Adrenal gland (tissue), 5 donors: ENCODE measurements at regions not wholly inside any gene's neighbourhood (a gene's known extent, or its start where the extent isn't known, plus 50 kb on each side); places are given as distances from the start of the nearest gene placed in this dataset.

ENCODE experiments used
- POLR2A ChIP-seq, 2 donors: fragments of 450-650 bp; IDR thresholded peaks; one replicate each; pipeline ENCODE4 v1.6.1; 2017; ENCODE audit warnings: antibody characterized with exemption in 2 of 2, mild to moderate bottlenecking in 2 of 2, moderate library complexity in 1 of 2
- TF ChIP-seq, protein P1 (sequence below), 6 experiments: fragments of 450-650 bp in 4 of 6; fragments of 200-600 bp in 2 of 6; sonication (generic) in 1 of 6; IDR thresholded peaks; 1 replicate in 5 of 6; 2 replicates in 1 of 6; pipeline versions ENCODE4 v1.5.1 to v1.8.0; 2016 to 2021; ENCODE audit warnings: antibody characterized with exemption in 6 of 6, mild to moderate bottlenecking in 2 of 6, moderate library complexity in 1 of 6
- donor health status: DM: no; HTN: no; CAD: no.

DNA sequence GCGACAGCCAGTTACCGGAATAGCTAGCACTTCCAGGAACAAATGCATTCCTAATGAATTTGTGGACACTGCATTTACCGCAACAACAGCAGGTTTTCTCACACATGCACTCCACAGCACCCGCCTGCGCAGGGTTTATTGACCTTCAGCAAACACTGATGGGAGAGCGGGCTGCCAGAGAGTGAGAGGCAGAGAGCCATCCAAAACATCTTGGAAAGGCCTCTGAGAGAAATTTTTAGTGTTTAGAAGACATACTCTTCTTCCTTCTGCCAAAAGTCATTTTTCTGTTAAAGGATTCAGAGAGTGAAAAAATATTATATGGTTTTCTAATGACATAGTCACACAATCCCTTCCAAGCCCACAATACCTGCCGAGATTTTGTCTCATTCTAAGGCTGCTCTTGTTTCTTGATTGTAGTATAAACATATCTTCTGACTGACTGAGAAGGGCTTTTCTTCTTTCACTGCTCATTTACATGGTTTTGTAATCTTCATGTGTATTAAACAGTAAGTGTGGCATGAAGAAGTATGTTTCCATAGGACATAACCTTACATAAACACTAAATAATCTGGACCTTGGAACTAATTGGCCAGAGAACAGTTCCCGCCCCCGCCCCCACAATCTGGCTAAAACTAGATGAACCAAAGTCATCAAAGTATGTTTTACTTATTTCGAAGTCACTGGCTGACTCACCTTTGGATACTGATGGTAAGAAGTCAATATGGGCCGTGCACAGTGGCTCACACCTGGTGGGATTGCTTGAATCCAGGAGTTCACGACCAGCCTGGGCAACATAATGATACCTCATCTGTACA lies 432.5 kb upstream of the MEF2C start:
- TF ChIP-seq, protein P1, sequence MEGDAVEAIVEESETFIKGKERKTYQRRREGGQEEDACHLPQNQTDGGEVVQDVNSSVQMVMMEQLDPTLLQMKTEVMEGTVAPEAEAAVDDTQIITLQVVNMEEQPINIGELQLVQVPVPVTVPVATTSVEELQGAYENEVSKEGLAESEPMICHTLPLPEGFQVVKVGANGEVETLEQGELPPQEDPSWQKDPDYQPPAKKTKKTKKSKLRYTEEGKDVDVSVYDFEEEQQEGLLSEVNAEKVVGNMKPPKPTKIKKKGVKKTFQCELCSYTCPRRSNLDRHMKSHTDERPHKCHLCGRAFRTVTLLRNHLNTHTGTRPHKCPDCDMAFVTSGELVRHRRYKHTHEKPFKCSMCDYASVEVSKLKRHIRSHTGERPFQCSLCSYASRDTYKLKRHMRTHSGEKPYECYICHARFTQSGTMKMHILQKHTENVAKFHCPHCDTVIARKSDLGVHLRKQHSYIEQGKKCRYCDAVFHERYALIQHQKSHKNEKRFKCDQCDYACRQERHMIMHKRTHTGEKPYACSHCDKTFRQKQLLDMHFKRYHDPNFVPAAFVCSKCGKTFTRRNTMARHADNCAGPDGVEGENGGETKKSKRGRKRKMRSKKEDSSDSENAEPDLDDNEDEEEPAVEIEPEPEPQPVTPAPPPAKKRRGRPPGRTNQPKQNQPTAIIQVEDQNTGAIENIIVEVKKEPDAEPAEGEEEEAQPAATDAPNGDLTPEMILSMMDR (IDR thresholded peaks at IDR 0.05): no peak
- TF ChIP-seq POLR2A (IDR thresholded peaks at IDR 0.05): no peak
